ENCODE measurements at regions not wholly inside any gene's neighbourhood (a gene's known extent, or its start where the extent isn't known, plus 50 kb on each side); places are given as distances from the start of the nearest gene placed in this dataset.

- TF ChIP-seq CTCF (conservative IDR thresholded peaks at IDR 0.05 in 1 of 2, IDR thresholded peaks at IDR 0.05 in 1 of 2; ENCODE audit: low read depth in 1 of 2, low read length in 2 of 2): no peak
- TF ChIP-seq EZH2 (IDR thresholded peaks at IDR 0.05; ENCODE audit: low read length, missing control alignments): no peak
Measured at GRCh38 chr18:51559902-51560287, 362.4 kb upstream of the MEX3C start.

All from fibroblast of lung (primary cell).